Esophagus squamous epithelium (tissue), 5 donors: ENCODE measurements at regions not wholly inside any gene's neighbourhood (a gene's known extent, or its start where the extent isn't known, plus 50 kb on each side); places are given as distances from the start of the nearest gene placed in this dataset.

Source experiments
- DNase-seq: peaks from one replicate; lab custom pipeline; 2025; lab: John Stamatoyannopoulos, UW
- H3K27ac ChIP-seq, 4 donors: fragments of 200-600 bp; sonication (generic); one replicate each; pipeline ENCODE4 v1.5.1; 2016 to 2019; ENCODE audit warnings: mild to moderate bottlenecking in 1 of 4
- H3K27me3 ChIP-seq, 4 donors: fragments of 200-600 bp; sonication (generic); 1 replicate in 3 of 4; 2 replicates in 1 of 4; pipeline versions ENCODE4 v1.5.1 to v1.6.0; 2017 to 2021; ENCODE audit warnings: antibody characterized with exemption in 1 of 4
- H3K36me3 ChIP-seq, 3 donors: fragments of 200-600 bp; sonication (generic); one replicate each; pipeline ENCODE4 v1.5.1; 2016 to 2019
- H3K4me1 ChIP-seq, 3 donors: fragments of 200-600 bp; sonication (generic); one replicate each; pipeline ENCODE4 v1.5.1; 2017 to 2019
- H3K4me3 ChIP-seq, 4 donors: fragments of 200-600 bp; sonication (generic); 1 replicate in 3 of 4; 2 replicates in 1 of 4; pipeline ENCODE4 v1.5.1; 2016 to 2019; ENCODE audit warnings: mild to moderate bottlenecking in 2 of 4, moderate library complexity in 1 of 4
- H3K9me3 ChIP-seq, 3 donors: fragments of 200-600 bp; sonication (generic); one replicate each; pipeline ENCODE4 v1.5.1; 2016 to 2019
- POLR2A ChIP-seq, 4 donors: fragments of 450-650 bp; IDR thresholded peaks; one replicate each; pipeline ENCODE4 v1.6.1; 2017; ENCODE audit warnings: antibody characterized with exemption in 4 of 4, mild to moderate bottlenecking in 4 of 4, moderate library complexity in 3 of 4
- WGBS, 2 donors: methylation state at CpG; one replicate each; pipeline ENCODE4 v1.1.5; 2018; 5-methylcytosine and 5-hydroxymethylcytosine counted together
- intact Hi-C: fragments of 100-400 bp; cut with DNase I; formaldehyde crosslinking; loops from one replicate; pipeline ENCODE4 v1.15.0; 2022
- TF ChIP-seq, protein P1 (sequence below), 6 experiments: fragments of 450-650 bp in 4 of 6; fragments of 200-600 bp in 2 of 6; sonication (generic) in 2 of 6; IDR thresholded peaks; one replicate each; pipeline ENCODE4 v1.5.1; 2016 to 2019; ENCODE audit warnings: antibody characterized with exemption in 6 of 6, mild to moderate bottlenecking in 4 of 6, moderate library complexity in 4 of 6
- donor health status: DM: yes; HTN: yes; CAD: no.

DNA sequence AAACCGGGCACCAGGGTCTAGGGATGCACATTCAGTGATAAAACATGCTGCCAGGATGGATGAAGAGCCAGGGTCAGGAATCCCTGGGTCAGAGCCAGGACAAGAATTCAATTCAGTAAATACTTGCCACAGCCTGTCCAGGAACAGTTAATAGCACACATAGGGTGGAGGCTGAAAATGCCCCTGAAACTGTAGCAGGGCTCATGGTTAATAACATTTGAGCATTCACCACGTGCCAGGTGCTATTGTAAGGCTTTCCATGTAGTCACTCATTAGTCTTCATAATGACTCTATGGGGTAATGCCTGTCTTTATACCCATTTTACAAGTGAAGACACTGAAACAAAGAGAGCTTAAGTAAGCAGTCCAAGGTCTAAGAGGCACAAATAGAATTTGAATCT lies 296.3 kb downstream of the LRFN2 start:
- intact Hi-C loops, result no loop called here

DNA sequence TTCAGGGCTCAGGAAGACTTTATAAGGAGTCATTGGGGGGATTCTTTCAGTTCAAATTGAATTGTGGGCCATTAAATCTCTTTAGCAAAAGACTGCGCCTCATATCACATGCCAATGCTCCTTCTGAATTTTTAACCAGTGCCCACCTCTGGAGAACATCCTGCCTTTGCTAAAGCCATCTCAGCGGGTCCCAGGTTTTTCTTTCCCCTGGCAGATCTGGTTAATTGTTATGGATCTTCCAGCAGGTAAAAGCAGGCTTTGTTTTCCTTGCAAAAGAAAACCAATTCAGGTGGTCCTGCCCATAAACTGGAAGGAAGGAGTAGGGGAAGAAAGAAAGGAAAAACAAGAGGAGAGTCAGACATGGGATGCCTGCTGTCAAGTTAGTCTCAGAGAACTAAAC lies 298.2 kb downstream of the LRFN2 start:
- peak overlapping the region in 2 of 4 donors; percentile 40 to 49 for H3K27ac ChIP-seq
- WGBS, 2 donors, result 88 to 92% methylated on average over 2 of the region's 2 CpGs
- intact Hi-C loops, result no loop called here

More for the DNA sequence above, 296.3 kb downstream of the LRFN2 start:
- H3K27ac ChIP-seq, result peak overlapping the region in 3 of 4 donors; percentile 73 to 80 (median 80)
- peaks cover 15 to 73% (median 32%) of the 10 kb centered on the region in 3 donors for H3K4me1 ChIP-seq
- H3K36me3 ChIP-seq, result no peaks in the 10 kb centered on the region
- DNase-seq, result no peak
- peaks cover 0 to 6% (median 0%) of the 10 kb centered on the region in 4 donors for H3K27me3 ChIP-seq
- TF ChIP-seq, protein P1, sequence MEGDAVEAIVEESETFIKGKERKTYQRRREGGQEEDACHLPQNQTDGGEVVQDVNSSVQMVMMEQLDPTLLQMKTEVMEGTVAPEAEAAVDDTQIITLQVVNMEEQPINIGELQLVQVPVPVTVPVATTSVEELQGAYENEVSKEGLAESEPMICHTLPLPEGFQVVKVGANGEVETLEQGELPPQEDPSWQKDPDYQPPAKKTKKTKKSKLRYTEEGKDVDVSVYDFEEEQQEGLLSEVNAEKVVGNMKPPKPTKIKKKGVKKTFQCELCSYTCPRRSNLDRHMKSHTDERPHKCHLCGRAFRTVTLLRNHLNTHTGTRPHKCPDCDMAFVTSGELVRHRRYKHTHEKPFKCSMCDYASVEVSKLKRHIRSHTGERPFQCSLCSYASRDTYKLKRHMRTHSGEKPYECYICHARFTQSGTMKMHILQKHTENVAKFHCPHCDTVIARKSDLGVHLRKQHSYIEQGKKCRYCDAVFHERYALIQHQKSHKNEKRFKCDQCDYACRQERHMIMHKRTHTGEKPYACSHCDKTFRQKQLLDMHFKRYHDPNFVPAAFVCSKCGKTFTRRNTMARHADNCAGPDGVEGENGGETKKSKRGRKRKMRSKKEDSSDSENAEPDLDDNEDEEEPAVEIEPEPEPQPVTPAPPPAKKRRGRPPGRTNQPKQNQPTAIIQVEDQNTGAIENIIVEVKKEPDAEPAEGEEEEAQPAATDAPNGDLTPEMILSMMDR (IDR thresholded peaks at IDR 0.05), result no peak
- no peak for TF ChIP-seq POLR2A (IDR thresholded peaks at IDR 0.05)
- peaks cover 0 to 15% (median 0%) of the 10 kb centered on the region in 3 donors for H3K9me3 ChIP-seq
- H3K4me3 ChIP-seq, result no peak overlapping the region
- WGBS, 2 donors, result 6 to 27% methylated on average over 2 of the region's 2 CpGs

DNA sequence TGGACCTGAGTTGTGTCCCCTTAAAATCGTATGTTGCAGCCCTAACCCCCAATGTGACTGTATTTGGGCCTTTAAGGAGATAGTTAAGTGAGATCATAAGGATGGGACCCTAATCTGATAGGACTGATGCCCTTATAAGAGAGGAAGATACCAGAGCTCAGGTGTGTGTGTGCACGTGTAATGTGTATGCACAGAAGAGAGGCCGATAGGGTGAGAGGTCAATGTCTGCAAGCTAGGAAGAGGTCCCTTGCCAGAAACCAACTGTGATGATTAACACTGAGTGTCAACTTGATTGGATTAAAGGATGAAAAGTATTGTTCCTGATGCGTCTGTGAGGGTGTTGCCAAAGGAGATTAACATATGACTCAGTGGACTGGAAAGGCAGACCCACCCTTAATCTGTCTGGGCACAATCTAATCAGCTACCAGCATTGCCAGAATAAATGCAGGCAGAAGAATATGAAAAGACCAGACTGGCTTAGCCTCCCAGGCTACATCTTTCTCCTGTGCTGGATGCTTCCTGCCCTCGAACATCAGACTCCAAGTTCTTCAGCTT lies 299.8 kb downstream of the LRFN2 start:
- Histone ChIP-seq H3K4me1 (peaks cover 15 to 63% (median 26%) of the 10 kb centered on the region in 3 donors), H3K27ac (peak overlapping the region in 3 of 4 donors; percentile 48 to 60 (median 56)), H3K27me3 (peaks cover 0 to 20% (median 0%) of the 10 kb centered on the region in 4 donors), H3K9me3 (no peaks in the 10 kb centered on the region), H3K4me3 (no peak overlapping the region), H3K36me3 (no peaks in the 10 kb centered on the region)
- 35 to 51% methylated on average over 5 of the region's 5 CpGs for WGBS, 2 donors
- intact Hi-C loops, result no loop called here
- DNase-seq, result no peak
- TF ChIP-seq, protein P1 (IDR thresholded peaks at IDR 0.05), result no peak
- no peak for TF ChIP-seq POLR2A (IDR thresholded peaks at IDR 0.05)

More for the DNA sequence above, 298.2 kb downstream of the LRFN2 start:
- Histone ChIP-seq H3K9me3 (no peaks in the 10 kb centered on the region), H3K4me3 (no peak overlapping the region), H3K36me3 (no peaks in the 10 kb centered on the region), H3K27me3 (peaks cover 0 to 20% (median 0%) of the 10 kb centered on the region in 4 donors), H3K4me1 (peaks cover 15 to 78% (median 32%) of the 10 kb centered on the region in 3 donors)
- no peak for DNase-seq
- TF ChIP-seq, protein P1 (IDR thresholded peaks at IDR 0.05), result no peak
- no peak for TF ChIP-seq POLR2A (IDR thresholded peaks at IDR 0.05)

DNA sequence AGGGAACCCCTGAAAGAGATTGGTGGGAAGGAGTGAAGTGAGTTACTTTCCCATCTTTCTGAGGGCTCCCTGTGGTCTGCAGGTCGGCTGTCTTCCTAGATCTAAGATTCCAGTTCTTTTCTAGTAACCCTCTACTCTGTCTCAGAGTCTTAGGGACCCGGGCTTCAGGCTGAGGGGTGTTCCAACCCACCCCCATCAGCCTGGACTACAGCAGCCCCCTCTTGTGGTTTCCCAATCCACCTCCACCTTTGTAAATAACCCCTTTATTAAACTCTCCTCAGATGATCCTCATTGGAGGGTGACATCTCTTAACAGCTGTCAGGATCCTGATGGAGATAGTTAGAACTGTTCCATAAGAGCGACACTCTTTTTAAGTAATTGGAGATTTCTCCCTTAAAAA lies 300.4 kb downstream of the LRFN2 start:
- Histone ChIP-seq H3K4me1 (peaks cover 13 to 56% (median 24%) of the 10 kb centered on the region in 3 donors), H3K36me3 (no peaks in the 10 kb centered on the region), H3K4me3 (no peak overlapping the region), H3K27ac (peak overlapping the region in 3 of 4 donors; percentile 48 to 61 (median 56)), H3K27me3 (peaks cover 0 to 20% (median 0%) of the 10 kb centered on the region in 4 donors), H3K9me3 (no peaks in the 10 kb centered on the region)
- TF ChIP-seq, protein P1 (IDR thresholded peaks at IDR 0.05), result no peak
- no peak for TF ChIP-seq POLR2A (IDR thresholded peaks at IDR 0.05)
- WGBS, 2 donors, result 55 to 64% methylated on average over 3 of the region's 3 CpGs
- DNase-seq, result no peak
- intact Hi-C loops, result no loop called here

DNA sequence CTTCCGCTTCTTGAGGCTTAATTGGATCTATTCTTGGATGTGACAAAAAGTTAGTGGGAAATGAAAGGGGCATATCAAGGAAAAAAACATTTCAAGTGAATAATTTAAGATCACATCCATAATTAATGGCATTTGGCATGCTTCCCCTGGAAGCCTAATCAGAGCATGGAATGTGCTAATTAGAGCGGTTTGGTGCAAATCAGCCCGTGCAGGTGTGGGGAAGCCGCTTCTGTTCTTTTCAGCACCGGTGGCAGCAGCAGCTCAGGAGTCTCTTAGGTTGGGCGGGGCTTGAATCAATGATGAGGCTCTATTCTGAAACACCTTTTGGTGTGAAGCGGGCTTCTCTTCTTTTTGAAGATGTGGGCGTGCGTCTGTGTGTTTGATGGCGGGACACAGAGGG lies 301.2 kb downstream of the LRFN2 start:
- Histone ChIP-seq H3K4me3 (no peak overlapping the region), H3K27me3 (peaks cover 0 to 20% (median 0%) of the 10 kb centered on the region in 4 donors), H3K36me3 (no peaks in the 10 kb centered on the region), H3K4me1 (peaks cover 10 to 49% (median 18%) of the 10 kb centered on the region in 3 donors), H3K27ac (peak overlapping the region in 3 of 4 donors; percentile 48 to 61 (median 56)), H3K9me3 (no peaks in the 10 kb centered on the region)
- DNase-seq, result no peak
- TF ChIP-seq, protein P1 (IDR thresholded peaks at IDR 0.05), result no peak
- TF ChIP-seq POLR2A (IDR thresholded peaks at IDR 0.05), result no peak
- intact Hi-C loops, result no loop called here
- WGBS, 2 donors, result 8 to 23% methylated on average over 7 to 8 of the region's 10 CpGs
